ENCODE measurements at regions not wholly inside any gene's neighbourhood (a gene's known extent, or its start where the extent isn't known, plus 50 kb on each side); places are given as distances from the start of the nearest gene placed in this dataset.
"Not testable (repeated sequence)": the region's sequence is repeated elsewhere in the genome, so short reads cannot be mapped to it uniquely, and the experiment has no call there.

- TF ChIP-seq, protein P1, sequence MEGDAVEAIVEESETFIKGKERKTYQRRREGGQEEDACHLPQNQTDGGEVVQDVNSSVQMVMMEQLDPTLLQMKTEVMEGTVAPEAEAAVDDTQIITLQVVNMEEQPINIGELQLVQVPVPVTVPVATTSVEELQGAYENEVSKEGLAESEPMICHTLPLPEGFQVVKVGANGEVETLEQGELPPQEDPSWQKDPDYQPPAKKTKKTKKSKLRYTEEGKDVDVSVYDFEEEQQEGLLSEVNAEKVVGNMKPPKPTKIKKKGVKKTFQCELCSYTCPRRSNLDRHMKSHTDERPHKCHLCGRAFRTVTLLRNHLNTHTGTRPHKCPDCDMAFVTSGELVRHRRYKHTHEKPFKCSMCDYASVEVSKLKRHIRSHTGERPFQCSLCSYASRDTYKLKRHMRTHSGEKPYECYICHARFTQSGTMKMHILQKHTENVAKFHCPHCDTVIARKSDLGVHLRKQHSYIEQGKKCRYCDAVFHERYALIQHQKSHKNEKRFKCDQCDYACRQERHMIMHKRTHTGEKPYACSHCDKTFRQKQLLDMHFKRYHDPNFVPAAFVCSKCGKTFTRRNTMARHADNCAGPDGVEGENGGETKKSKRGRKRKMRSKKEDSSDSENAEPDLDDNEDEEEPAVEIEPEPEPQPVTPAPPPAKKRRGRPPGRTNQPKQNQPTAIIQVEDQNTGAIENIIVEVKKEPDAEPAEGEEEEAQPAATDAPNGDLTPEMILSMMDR (IDR thresholded peaks at IDR 0.05) = not testable (repeated sequence)
- TF ChIP-seq POLR2A (IDR thresholded peaks at IDR 0.05) = not testable (repeated sequence)
Measured at GRCh38 chr4:19556276-19556675, 695.4 kb upstream of the SLIT2 start.

Data from esophagus squamous epithelium (tissue), 4 donors.